Inflammatory macrophage (primary cell): ENCODE measurements at regions not wholly inside any gene's neighbourhood (a gene's known extent, or its start where the extent isn't known, plus 50 kb on each side); places are given as distances from the start of the nearest gene placed in this dataset.

ENCODE experiments used
- DNase-seq, 2 donors: peaks; one replicate each; pipeline ENCODE4 v3.0.0-alpha.2; 2020 to 2022

DNA sequence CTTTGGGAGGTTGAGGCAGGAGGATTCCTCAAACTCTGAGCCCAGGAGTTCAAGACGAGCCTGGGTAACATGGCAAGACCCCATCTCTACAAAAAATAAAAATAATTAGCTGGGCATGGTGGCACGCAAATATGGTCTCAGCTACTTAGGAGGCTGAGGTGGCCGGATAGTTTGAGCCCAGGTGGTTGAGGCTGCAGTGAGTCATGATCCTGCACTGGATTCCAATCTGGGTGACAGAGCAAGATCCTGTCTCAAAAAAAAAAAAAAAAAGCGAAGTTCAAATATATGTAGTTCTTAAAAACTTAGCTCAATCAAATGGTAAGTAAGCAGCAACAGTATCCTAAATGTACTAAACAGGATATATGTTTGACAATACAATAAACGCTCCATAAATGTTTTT, 85.5 kb upstream of the SSTR1 start:
- DNase-seq: no peak

DNA sequence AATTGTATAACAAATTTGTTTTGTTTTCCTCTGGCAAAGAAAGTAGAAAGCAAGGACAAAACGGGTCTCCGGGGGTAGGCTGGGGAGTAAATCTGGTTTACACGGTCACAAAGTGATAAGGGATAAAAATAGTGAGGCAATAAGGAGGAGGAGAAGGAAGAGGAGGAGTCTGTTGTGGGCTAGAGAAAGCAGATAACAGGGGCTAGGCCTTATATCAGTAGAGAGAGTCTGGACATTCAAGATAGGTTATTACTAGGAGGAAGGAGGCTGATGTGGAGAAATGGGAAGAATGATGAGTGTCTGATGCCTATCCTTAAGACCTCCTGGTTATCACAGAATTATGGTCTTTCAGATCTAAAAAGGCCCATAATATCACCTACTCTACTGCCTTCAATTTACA, 83.2 kb upstream of the SSTR1 start:
- DNase-seq: no peak

- DNase-seq: no peak
Measured at GRCh38 chr14:38125481-38126037, 82.1 kb upstream of the SSTR1 start.

GRCh38 chr14:38127356-38127755, 80.3 kb upstream of the SSTR1 start:
- no peak for DNase-seq

DNA sequence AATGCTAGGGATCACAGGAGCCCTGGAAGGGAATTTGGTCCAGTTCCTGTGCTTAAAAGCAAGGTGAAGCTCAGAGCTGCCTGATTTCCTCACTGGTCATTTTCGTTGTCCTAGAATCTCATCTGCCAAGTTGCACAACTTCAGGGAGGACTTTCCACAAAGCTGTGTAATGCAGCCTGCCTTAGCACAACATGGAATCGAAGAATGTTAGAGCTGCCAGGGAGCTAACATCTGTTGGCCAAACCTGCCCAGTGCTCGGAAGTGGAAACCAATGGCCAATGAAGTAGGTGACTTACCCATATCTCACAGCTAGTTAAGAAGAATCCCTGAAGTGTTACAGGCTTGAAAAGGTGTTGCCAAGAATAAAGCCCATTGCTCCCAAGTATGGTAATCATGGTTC, 79.9 kb upstream of the SSTR1 start:
- DNase-seq: no peak

DNA sequence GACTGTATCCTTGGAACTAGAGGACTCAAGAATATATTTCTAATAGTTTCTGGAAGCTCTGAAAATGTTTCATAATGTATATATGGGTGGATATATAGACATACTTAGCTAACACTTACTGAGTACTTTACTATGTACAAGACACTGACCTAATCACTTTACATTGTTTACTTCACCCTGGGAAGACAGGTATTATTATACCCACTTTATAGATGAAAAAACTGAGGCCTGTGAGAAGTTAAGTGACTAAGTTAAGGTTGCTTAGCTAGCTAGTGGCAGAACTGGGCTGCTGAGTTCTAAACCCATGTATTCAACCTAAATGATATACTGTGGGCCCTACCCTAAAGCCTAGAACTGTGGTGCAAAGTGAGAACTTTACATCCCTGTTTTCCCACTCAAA, 79.1 kb upstream of the SSTR1 start:
- no peak for DNase-seq

- DNase-seq: no peak
Measured at GRCh38 chr14:38129192-38129591, 78.5 kb upstream of the SSTR1 start.

GRCh38 chr14:38129705-38130104, 78.0 kb upstream of the SSTR1 start:
- no peak for DNase-seq

DNA sequence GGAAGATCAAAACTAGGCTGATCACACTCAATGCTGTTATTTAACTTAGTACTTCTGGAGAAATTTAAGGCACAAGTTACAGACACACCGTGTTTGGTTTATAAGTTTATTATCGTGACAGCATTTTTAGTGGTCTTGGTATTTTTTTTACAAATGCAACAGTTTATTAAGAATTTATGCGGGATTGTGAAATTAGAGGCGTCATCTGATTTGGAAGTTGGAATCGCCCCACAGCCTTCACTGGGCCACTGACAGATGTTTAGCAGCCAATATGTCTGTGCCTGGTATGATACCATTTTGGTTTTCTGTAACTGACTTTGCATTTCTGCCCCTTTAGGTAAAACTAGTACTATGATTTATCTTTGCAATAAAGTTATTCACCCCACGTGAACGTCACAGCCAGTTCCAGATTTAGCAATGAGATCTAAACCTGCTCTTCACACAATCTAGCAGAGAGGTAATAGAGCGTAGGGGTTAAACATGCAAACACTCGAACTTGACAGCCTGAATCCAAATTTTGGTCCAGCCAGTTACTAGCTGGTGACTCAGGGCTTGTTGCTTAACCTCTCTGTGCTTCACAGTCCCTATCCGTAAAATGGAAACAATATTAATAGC, 73.2 kb upstream of the SSTR1 start:
- DNase-seq: no peak

- no peak for DNase-seq
Measured at GRCh38 chr14:38135106-38135867, 72.4 kb upstream of the SSTR1 start.

GRCh38 chr14:38137005-38137404, 70.7 kb upstream of the SSTR1 start:
- DNase-seq: no peak

- DNase-seq: no peak
Measured at GRCh38 chr14:38138473-38139138, 69.1 kb upstream of the SSTR1 start.

DNA sequence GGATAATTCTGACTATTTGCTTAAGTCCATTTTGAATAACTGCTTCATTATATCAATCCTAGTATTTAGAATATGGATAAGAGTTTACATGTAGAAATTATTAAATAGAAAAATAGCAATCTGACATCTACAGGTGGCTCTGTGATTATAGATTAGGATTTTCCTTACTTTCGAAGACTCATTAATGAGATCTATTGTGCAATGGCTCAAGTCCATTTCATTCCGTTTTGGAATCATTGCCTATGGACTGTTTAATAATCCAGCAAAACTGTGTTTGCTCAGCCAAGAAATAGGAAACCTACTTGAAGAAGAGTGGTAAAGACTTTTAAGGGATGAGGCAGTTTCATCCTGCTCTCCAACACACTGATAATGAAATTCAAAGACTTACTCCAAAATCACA, 67.8 kb upstream of the SSTR1 start:
- no peak for DNase-seq

GRCh38 chr14:38143170-38143569, 64.5 kb upstream of the SSTR1 start:
- no peak for DNase-seq

DNA sequence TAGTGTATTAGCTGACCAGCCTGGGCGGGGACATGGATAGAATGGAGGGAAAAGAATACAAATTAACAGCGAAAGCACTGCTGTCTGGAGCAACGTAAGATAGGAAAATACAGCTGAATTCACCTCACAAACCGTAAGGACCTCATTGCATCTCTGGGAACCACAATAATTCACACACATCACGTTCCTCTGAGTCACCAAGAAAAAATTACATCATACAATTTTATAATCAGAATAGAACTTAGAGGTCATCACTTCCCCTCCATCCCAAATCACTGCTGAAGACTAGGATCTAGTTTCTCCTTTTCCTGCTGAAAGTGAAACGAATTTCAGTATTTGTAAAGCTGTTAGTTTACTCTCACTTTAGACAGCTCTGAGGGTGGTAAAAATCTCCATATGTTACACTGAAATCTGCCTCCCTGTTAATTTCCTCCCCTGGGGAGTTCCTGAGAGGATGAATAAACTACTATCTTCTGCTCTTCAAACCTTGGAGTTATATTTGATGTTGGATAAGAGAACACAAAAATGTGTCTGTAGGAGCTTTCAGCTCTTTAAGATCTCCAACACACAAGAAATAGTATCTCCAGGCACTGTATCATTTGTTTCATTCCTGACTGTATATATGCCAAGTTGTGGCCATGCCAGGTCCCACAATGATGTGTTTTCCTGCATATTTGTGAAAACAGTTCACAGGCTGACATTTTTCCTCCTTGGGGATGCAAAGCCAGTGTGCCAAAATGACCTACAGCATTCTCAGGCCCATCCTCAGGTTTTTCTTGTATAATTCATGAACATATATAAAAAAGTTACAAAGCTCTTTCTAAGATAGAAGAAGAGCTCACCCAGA, 63.8 kb upstream of the SSTR1 start:
- DNase-seq: peak in 1 of 2 donors; percentile 37

GRCh38 chr14:38145142-38145541, 62.6 kb upstream of the SSTR1 start:
- no peak for DNase-seq

DNA sequence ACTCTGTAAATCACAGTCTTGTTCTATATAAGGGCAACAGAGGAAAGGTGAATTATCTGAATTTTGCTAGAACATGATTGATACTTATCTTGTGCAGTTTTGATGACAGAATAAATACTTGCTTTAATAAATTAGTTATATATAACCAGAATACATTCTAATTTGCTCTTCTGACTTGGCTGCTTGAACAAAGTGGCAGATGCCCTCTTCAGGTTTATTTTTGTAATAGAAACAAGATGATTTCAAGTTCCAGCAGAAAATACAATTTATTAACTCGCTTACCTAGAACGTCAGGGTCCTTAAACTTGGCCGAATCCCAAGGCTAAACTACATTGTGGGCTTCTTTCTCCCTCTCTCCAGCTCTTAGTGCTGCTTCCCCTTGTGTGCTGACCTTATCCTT, 57.6 kb upstream of the SSTR1 start:
- DNase-seq: no peak
